Stimulated activated naive CD8-positive, alpha-beta T cell treated with anti-CD3 and anti-CD28 coated beads, Interleukin-15, amount 100 ng/mL, for 72 hours (primary cell): ENCODE measurements at regions not wholly inside any gene's neighbourhood (a gene's known extent, or its start where the extent isn't known, plus 50 kb on each side); places are given as distances from the start of the nearest gene placed in this dataset.

Experiments used
- ATAC-seq: fragments of 150-1000 bp; cut with Tn5 transposase; 2 replicates; pipeline ENCODE4 v1.10.0; 2021; ENCODE audit warnings: mild to moderate bottlenecking, moderate library complexity
- DNase-seq, 2 donors: peaks; one replicate each; pipeline ENCODE4 v3.0.0; 2021 to 2022
- H3K27ac Mint-ChIP-seq, 2 donors: one replicate each; pipeline ENCODE4 v1.8.0; 2022; ENCODE audit warnings: mild to moderate bottlenecking in 2 of 2, mixed read lengths in 2 of 2, moderate library complexity in 2 of 2
- H3K27me3 Mint-ChIP-seq: one replicate; pipeline ENCODE4 v1.8.0; 2022; ENCODE audit warnings: mixed read lengths
- H3K4me1 Mint-ChIP-seq: one replicate; pipeline ENCODE4 v1.8.0; 2022; ENCODE audit warnings: mild to moderate bottlenecking, mixed read lengths
- H3K4me3 Mint-ChIP-seq, 2 donors: one replicate each; pipeline ENCODE4 v1.8.0; 2022; ENCODE audit warnings: mild to moderate bottlenecking in 2 of 2, mixed read lengths in 2 of 2, moderate library complexity in 1 of 2
- H3K9me3 Mint-ChIP-seq, 2 donors: one replicate each; pipeline ENCODE4 v1.8.0; 2022; ENCODE audit warnings: mixed read lengths in 2 of 2

DNA sequence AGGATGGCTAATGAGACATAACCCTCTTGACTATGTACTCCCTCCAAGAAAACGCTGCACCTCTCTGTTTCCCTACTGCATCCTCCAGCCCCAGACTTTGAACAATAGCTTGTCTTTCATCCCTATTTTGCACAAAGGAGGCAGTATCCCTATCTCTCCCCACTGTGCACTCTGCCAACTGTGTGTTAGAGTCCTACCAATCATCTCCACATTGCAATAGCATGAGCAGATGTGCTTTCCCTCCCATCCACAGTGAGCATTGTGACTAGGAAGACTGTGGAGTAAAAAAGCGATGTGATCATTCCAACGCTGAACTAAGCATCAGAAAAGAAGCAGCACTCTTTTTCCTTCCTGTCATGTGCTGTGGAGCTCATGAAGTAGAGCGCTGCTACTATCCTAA is 206.3 kb upstream of the GULP1 start:
- Mint-ChIP-seq H3K9me3 (peaks cover 8 to 14% of the 10 kb centered on the region in 2 donors), H3K4me1 (no peaks in the 10 kb centered on the region), H3K27ac (no peak overlapping the region), H3K4me3 (no peak overlapping the region), H3K27me3 (peaks cover 8% of the 10 kb centered on the region)
- no peak for DNase-seq
- no peak for ATAC-seq

DNA sequence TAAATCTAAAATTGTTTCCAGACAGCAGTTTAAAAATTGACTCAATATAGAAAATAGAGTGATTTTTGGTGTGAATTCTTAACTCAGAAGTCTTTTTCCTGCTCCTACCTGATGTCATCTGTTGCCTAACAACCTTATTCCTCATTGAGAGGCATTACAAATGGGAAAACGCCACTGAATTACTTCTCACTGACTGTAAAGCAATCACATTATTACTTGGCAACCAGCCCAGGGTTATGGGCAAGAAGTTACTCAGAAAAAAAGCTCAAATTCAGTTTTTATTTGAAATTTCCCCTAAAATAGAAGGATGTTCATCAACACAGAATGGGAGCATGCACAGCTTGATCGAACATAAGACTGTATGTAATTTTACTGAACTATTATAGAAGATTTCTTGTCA is 201.8 kb upstream of the GULP1 start:
- H3K27me3 Mint-ChIP-seq, result no peaks in the 10 kb centered on the region
- peaks cover 6 to 8% of the 10 kb centered on the region in 2 donors for H3K9me3 Mint-ChIP-seq
- no peak overlapping the region for H3K4me3 Mint-ChIP-seq
- no peaks in the 10 kb centered on the region for H3K4me1 Mint-ChIP-seq
- ATAC-seq, result no peak
- H3K27ac Mint-ChIP-seq, result no peak overlapping the region
- no peak for DNase-seq

DNA sequence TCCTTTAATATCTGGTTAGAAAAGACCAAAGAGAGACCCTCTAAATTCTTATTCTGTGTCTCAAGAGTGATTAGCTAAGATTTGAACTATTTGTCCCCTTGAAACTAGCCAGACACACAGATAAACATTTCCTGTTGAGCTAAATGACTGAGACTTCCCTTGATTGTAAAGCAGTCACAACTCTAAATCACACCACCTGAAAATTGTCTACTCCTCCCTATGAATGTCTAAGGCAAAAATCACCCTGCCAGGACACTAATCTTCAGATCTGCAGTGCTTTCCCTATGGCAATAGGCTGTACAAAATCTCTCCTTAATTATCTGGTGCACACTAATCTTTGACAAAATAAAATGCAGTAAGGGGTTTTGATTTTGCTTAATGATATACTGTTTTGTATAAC is 200.5 kb upstream of the GULP1 start:
- no peak for DNase-seq

DNA sequence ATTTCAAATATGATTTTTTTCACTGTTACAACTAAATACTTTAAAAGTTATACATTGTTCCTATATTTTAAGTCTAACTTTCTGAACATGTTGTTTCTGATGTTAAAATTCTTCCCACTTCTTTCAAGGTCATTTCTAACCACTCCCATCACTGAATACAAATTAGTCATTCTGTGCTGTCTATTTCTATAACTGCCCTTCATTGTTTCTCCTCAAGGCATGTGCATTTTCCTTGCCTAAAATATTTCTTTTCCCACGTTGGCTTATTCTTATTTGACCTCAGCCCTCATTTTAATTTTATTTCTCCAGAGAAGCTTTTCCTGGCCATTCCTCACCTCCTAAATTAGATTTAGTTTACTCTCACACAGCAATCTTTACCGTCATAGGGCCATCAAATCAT is 198.9 kb upstream of the GULP1 start:
- ATAC-seq (no peak), DNase-seq (no peak)
- Mint-ChIP-seq H3K27ac (no peak overlapping the region), H3K9me3 (no peaks in the 10 kb centered on the region), H3K4me3 (no peak overlapping the region), H3K27me3 (no peaks in the 10 kb centered on the region), H3K4me1 (no peaks in the 10 kb centered on the region)

More for the DNA sequence above, 200.5 kb upstream of the GULP1 start:
- H3K27me3 Mint-ChIP-seq, result no peaks in the 10 kb centered on the region
- H3K4me3 Mint-ChIP-seq, result no peak overlapping the region
- no peak for ATAC-seq
- H3K9me3 Mint-ChIP-seq, result no peaks in the 10 kb centered on the region
- no peak overlapping the region for H3K27ac Mint-ChIP-seq
- no peaks in the 10 kb centered on the region for H3K4me1 Mint-ChIP-seq

DNA sequence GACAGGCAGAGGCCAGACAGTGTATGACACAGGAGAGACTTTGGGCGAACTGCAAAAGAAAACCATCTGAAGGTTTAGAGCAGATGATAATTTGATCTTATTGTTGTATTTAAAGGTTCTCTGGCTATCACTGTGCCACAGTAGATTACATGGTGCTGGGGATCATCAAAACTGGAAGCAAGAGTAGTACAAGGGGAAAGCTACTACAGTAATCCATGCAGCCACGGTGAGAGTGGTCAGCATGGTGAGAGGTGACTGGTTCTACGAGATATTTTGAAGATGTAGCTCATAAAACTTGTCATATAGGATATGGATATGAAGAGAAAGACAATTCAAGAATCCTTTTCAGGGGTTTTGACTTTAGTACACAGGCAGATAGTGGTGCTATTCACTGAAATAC is 194.8 kb upstream of the GULP1 start:
- ATAC-seq (no peak), DNase-seq (no peak)
- Mint-ChIP-seq H3K27ac (no peak overlapping the region), H3K9me3 (no peaks in the 10 kb centered on the region), H3K27me3 (no peaks in the 10 kb centered on the region), H3K4me3 (no peak overlapping the region), H3K4me1 (no peaks in the 10 kb centered on the region)

DNA sequence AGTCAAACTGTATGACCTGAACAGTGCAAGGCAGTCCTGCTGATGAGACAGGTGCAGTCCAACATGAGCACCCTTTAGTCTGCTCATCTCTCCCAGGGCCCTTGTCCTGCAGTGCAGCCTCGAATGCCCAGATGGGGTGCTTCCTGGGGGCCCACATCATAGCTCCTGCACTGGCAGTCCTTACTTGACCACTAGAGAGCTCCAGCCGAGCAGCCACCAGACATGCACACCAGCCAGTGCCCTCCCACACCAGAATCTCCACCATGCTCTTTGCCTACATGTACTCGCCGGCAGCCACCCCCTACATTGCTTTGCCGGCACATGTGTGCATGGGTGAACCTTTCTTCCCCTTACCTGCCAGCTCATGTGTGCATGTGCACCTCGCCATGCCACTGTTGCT is 188.8 kb upstream of the GULP1 start:
- Mint-ChIP-seq H3K4me1 (no peaks in the 10 kb centered on the region), H3K27ac (no peak overlapping the region), H3K27me3 (no peaks in the 10 kb centered on the region), H3K4me3 (no peak overlapping the region), H3K9me3 (peaks cover 7 to 10% of the 10 kb centered on the region in 2 donors)
- DNase-seq (no peak), ATAC-seq (peak; percentile 43)

DNA sequence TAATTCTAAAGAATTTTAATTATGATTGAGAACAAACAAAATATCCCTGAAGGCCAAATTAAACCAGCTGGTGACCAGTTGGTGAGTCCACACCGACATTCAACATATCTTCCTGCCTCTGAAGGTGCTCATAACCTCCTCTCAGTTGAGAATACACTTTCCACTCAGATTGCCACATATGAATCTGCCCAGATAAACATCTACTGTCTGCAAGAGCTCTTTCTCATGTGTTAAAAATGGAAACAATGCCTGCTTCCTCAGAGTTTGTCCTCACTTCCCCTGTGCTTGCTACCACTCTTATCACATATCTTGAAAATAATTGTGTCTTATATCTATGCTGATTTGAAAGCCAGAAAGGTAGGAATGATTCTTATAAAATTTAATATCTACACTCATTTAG is 177.7 kb upstream of the GULP1 start:
- no peak overlapping the region for H3K27ac Mint-ChIP-seq
- no peaks in the 10 kb centered on the region for H3K27me3 Mint-ChIP-seq
- H3K9me3 Mint-ChIP-seq, result no peaks in the 10 kb centered on the region
- no peak for ATAC-seq
- H3K4me3 Mint-ChIP-seq, result no peak overlapping the region
- DNase-seq, result no peak
- no peaks in the 10 kb centered on the region for H3K4me1 Mint-ChIP-seq

DNA sequence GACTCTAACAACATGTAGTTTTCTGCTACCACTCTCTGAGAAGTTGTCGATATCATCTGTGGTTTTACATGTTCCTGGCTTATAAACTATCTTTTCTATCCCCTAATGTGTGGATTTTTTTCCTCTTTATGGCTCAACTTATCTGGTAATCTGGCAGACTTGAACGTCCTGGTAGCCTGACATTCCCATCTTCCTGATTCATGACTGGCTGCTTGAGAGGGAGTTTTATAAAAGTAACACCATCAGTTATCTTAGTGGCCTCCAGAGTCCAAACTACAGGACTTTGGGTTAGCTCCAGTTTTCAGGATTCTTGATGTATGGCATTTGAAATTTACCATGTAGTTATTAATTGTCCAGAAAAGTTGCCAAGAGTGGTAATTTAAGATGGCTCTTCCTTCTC is 174.0 kb upstream of the GULP1 start:
- H3K27ac Mint-ChIP-seq, result no peak overlapping the region
- H3K4me1 Mint-ChIP-seq, result no peaks in the 10 kb centered on the region
- H3K27me3 Mint-ChIP-seq, result no peaks in the 10 kb centered on the region
- no peak for DNase-seq
- no peak overlapping the region for H3K4me3 Mint-ChIP-seq
- no peak for ATAC-seq
- no peaks in the 10 kb centered on the region for H3K9me3 Mint-ChIP-seq

DNA sequence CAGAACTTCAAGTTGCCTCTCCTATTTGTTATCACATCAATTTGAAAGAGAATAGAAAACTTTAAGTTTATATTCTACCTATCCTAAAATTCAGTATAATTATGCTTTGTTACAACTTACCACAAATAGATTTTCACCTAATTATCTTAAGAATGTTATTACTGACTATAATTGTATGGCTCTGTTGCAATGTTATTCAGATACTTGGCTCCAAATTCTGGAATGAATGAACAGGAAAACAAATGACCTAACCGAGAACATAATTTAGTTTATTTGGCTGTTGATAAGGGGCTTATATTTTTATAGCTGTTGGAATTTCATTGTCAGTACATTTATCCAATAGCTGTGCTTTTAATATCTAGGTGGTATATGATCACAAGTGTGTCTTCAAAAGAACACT is 173.2 kb upstream of the GULP1 start:
- no peak for DNase-seq
- H3K27ac Mint-ChIP-seq, result no peak overlapping the region
- H3K27me3 Mint-ChIP-seq, result no peaks in the 10 kb centered on the region
- no peak for ATAC-seq
- H3K9me3 Mint-ChIP-seq, result no peaks in the 10 kb centered on the region
- H3K4me1 Mint-ChIP-seq, result no peaks in the 10 kb centered on the region
- H3K4me3 Mint-ChIP-seq, result no peak overlapping the region

DNA sequence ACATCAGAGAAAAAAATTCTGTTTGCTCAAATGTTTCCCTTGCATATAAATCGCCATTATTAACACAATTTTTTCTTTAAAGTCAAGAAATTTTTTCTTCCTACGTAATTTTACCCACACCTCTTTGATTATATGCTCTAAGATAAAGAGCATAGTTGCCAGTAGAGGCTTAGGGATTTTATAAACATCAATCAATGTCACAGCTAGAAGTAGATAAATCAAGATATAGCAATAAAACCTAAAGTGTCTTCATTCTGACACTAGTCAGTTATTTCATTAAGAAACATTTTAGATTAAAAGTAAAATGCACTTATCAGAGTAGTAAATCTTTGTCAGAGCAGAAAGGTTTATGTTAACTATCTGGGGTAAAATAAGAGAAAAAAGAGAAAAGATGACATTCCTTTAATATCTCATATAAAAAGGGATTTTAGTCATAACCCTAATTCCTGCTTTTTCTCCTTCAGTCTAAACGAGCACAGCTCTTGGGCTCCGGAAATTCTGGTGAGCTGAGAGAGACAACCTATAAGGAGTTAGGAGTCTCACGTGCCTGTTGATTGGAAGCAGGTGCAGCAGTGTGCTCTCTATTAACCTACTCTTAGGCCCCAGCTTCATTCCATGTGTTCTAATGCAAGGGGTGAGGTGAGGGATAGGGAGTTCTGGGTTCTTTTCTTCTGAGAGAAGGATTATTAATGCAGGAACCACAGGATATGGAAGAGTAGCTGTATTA is 172.4 kb upstream of the GULP1 start:
- Mint-ChIP-seq H3K9me3 (no peaks in the 10 kb centered on the region), H3K4me1 (no peaks in the 10 kb centered on the region), H3K4me3 (no peak overlapping the region), H3K27me3 (no peaks in the 10 kb centered on the region), H3K27ac (no peak overlapping the region)
- DNase-seq, result no peak
- ATAC-seq, result no peak

DNA sequence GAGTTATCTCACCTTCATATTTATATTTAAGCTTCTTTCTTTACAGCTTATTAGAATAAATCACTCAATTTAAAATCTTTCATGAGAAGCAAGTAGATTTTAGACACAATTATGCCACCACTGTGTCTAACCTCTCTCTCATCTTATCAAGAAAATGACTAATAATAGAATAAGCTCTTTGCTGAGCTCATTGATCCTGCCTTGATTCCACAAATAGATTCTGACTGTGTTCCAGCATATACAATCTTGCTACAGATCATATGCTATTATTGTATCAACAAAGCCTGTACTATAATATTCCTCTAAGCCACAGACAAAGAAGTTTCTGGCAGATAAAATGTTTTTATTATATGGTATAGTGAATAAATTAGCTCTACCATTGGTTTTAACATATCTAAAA is 168.7 kb upstream of the GULP1 start:
- no peaks in the 10 kb centered on the region for H3K27me3 Mint-ChIP-seq
- ATAC-seq, result no peak
- no peak overlapping the region for H3K4me3 Mint-ChIP-seq
- no peaks in the 10 kb centered on the region for H3K4me1 Mint-ChIP-seq
- DNase-seq, result no peak
- no peak overlapping the region for H3K27ac Mint-ChIP-seq
- no peaks in the 10 kb centered on the region for H3K9me3 Mint-ChIP-seq

DNA sequence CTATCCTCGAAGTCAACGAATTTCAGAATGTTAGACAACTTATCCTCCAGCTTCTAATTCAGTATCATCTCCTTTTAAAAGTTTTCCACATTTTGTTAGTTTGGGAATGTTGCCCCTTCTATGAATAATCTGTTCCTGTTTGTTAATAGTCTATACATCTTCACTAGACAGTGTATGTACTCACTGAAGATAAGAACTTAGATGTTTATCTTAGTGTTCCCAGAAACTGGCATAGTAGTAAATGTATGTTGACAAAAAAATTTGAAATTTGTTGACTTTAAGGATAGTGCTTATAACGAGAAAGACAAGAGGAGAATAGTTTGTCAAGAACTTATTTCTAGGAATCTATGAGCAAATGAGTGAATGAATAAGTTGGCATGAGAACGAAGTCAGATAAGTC is 162.0 kb upstream of the GULP1 start:
- Mint-ChIP-seq H3K27ac (no peak overlapping the region), H3K9me3 (no peaks in the 10 kb centered on the region), H3K4me3 (no peak overlapping the region), H3K4me1 (no peaks in the 10 kb centered on the region), H3K27me3 (no peaks in the 10 kb centered on the region)
- ATAC-seq (no peak), DNase-seq (no peak)

DNA sequence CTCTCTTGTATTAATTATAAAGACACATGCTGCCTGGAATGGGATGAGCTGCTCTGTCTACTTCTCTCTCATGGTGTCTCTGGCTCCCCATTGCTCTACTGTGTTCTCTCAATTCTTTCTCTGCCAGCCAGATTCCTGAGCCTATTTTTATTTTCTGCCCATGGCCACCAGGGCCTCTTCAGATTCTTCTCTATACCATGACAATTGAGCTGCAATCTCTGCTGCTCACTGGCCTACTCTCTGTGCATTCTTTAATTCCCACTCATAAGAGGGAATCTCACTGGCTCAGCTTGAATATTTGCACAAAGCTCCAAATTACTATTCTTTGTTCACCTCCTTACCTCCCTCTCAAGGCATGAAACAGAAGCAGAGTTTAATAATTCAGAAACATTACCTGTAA is 161.4 kb upstream of the GULP1 start:
- ATAC-seq (no peak), DNase-seq (no peak)
- Mint-ChIP-seq H3K27ac (no peak overlapping the region), H3K9me3 (no peaks in the 10 kb centered on the region), H3K4me1 (no peaks in the 10 kb centered on the region), H3K4me3 (no peak overlapping the region), H3K27me3 (no peaks in the 10 kb centered on the region)

DNA sequence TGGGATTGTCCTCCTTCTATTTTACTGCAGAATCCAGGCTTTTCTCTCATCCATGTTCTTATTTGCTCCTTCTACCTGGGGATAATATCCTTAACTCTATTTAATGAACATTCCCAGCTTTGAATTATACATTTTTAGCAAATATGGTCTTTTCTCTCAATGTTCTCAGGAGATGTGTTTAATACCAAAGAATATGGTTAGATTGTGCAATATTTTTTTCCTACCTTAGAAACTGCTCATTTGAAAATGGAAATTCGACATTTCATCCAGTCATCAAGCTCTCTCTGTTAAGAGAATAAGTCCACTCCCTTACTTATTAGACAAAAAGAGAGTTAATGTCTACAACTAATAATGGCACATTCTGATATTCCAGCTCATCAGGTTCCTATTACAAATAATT is 160.4 kb upstream of the GULP1 start:
- DNase-seq (no peak), ATAC-seq (no peak)
- no peaks in the 10 kb centered on the region for H3K27me3 Mint-ChIP-seq
- no peaks in the 10 kb centered on the region for H3K4me1 Mint-ChIP-seq
- H3K9me3 Mint-ChIP-seq, result no peaks in the 10 kb centered on the region
- no peak overlapping the region for H3K4me3 Mint-ChIP-seq
- no peak overlapping the region for H3K27ac Mint-ChIP-seq

DNA sequence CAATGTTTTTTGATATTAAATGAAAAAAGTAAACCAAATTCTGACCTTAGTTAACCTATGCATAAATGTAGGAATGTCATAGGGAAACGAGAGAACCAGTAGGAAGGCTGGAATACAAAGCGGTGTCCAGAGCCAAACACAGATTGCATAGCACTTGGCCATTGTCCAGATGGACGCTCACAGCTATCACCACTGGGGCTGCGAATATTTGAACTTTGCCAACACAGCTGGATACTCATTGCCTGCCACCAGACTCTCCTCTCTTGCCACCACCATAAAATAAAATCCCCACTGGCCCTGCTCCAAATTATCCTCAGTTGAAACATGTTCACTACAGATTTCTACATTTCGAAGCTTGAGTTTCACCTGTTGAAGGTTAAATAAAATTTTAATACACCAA is 159.3 kb upstream of the GULP1 start:
- no peak for DNase-seq
- Mint-ChIP-seq H3K27ac (no peak overlapping the region), H3K4me3 (no peak overlapping the region), H3K9me3 (no peaks in the 10 kb centered on the region), H3K27me3 (no peaks in the 10 kb centered on the region), H3K4me1 (no peaks in the 10 kb centered on the region)
- no peak for ATAC-seq

DNA sequence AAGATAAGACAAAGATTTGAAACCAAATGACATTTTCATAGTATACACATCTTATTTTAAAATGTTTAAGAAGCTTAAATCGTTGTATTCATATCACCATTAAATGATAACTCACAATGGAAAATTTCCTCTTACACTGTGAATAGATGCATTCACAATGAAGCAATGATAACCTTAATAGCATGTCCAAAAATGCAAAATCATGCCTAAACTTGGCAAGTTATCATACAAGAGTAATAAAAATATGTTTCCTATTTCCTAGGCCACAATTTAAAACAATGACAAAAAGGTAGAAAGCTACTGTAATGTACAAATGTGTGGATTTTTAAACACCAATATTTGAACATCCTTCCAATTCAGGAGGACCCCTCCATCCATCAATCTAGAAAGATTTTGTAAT is 157.4 kb upstream of the GULP1 start:
- H3K9me3 Mint-ChIP-seq, result no peaks in the 10 kb centered on the region

DNA sequence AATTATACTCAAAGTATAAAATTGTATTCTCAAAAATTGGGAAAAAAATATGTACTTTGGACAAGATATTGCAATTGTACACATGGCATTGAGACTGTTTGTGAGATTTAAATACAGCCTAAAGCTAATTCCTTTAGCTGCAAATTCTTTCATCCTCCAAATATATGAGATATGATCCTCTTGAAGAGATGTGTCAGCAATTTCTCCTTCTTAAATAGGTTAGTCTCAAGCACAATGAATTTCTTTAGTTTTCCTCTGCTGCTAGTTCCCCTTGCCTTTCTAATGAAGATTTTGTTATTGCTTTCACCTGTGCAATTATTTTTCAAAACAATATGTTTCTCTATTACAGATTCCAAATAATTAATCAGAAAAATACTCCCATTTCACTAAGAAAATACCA is 153.4 kb upstream of the GULP1 start:
- Mint-ChIP-seq H3K4me1 (no peaks in the 10 kb centered on the region), H3K27ac (no peak overlapping the region), H3K9me3 (no peaks in the 10 kb centered on the region), H3K27me3 (no peaks in the 10 kb centered on the region), H3K4me3 (no peak overlapping the region)
- no peak for DNase-seq
- ATAC-seq, result no peak

More for the DNA sequence above, 157.4 kb upstream of the GULP1 start:
- DNase-seq, result no peak
- H3K27me3 Mint-ChIP-seq, result no peaks in the 10 kb centered on the region
- H3K27ac Mint-ChIP-seq, result no peak overlapping the region
- no peaks in the 10 kb centered on the region for H3K4me1 Mint-ChIP-seq
- no peak for ATAC-seq
- H3K4me3 Mint-ChIP-seq, result no peak overlapping the region
